GM13976 (cell line): ENCODE measurements at regions not wholly inside any gene's neighbourhood (a gene's known extent, or its start where the extent isn't known, plus 50 kb on each side); places are given as distances from the start of the nearest gene placed in this dataset.

Source experiments
- DNase-seq: peaks from one replicate; pipeline ENCODE4 v3.0.0; 2012; ENCODE audit warnings: low spot score
- in situ Hi-C: fragments of 300-500 bp; cut with MboI; formaldehyde crosslinking; loops from one replicate; pipeline ENCODE4 v1.12.0; 2022; ENCODE audit warnings: low sequenced_read_pairs, mixed read lengths, inconsistent platforms; ENCODE audit not compliant: unreplicated experiment
- TF ChIP-seq, protein P1 (sequence below): IDR thresholded peaks from 2 replicates; pipeline ENCODE4 v1.5.1; 2012; ENCODE audit warnings: borderline replicate concordance, mild to moderate bottlenecking; ENCODE audit not compliant: insufficient read depth; ENCODE audit errors: extremely low read depth, missing control alignments, control extremely low read depth

DNA sequence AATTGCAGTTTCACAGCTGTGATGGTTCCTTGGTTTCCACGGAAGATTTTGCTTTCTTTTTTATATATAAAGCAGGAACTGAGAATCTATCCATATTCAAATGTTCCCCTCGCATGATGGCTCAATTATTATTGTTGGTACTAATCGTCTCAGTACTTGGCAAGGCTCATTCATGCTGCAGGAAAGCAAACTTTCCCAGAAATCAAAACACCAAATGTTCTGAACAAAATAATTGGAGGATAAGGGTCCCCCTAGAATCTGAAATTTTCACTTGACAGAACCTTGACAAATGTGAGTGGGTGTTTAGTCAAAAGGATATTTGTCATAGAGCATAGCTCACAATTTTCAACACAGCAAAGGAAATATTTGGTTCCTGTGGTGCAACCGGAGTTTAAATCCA is 1598.6 kb upstream of the PCDH7 start:
- no peak for DNase-seq
- in situ Hi-C loops = no loop called here
- TF ChIP-seq, protein P1, sequence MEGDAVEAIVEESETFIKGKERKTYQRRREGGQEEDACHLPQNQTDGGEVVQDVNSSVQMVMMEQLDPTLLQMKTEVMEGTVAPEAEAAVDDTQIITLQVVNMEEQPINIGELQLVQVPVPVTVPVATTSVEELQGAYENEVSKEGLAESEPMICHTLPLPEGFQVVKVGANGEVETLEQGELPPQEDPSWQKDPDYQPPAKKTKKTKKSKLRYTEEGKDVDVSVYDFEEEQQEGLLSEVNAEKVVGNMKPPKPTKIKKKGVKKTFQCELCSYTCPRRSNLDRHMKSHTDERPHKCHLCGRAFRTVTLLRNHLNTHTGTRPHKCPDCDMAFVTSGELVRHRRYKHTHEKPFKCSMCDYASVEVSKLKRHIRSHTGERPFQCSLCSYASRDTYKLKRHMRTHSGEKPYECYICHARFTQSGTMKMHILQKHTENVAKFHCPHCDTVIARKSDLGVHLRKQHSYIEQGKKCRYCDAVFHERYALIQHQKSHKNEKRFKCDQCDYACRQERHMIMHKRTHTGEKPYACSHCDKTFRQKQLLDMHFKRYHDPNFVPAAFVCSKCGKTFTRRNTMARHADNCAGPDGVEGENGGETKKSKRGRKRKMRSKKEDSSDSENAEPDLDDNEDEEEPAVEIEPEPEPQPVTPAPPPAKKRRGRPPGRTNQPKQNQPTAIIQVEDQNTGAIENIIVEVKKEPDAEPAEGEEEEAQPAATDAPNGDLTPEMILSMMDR = no peak

DNA sequence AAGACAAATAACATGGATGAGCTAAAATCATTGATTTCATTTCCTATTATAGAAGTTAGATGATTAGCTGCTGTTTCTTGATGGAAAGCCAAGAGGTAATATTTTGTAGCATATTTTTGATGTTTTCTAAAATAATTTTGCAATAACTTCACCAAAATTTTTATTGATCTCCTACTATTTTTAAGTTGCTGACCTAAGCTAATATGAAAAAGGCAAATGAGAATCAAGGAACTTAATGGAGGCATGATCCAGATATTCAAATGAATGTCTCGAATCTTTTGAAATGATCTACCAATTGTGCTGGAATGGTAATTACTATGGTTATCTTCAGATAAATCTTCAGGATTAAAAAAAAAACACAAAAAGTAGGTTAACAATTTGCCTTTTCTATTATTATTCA is 1591.4 kb upstream of the PCDH7 start:
- TF ChIP-seq, protein P1 = no peak
- in situ Hi-C loops = no loop called here
- no peak for DNase-seq

DNA sequence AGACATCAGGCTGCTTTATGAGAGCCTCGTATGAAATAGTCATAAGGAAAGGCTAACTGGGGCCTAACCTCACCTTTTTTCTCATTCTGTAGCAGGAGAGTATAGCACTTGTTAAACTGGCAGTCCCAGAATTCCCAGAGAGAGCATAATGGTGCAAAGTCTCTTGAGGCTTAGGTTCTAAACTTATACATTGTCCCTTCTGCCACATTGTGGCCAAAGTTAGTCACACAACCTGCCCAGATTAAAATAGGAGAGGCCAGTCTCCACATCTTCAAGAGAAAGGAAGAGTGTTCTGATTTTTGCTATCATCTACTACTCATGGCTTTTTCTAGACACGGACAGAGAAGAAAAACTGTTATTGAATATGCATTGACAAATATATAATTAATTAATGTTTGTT is 1588.9 kb upstream of the PCDH7 start:
- TF ChIP-seq, protein P1 = no peak
- DNase-seq = no peak
- in situ Hi-C loops = no loop called here

DNA sequence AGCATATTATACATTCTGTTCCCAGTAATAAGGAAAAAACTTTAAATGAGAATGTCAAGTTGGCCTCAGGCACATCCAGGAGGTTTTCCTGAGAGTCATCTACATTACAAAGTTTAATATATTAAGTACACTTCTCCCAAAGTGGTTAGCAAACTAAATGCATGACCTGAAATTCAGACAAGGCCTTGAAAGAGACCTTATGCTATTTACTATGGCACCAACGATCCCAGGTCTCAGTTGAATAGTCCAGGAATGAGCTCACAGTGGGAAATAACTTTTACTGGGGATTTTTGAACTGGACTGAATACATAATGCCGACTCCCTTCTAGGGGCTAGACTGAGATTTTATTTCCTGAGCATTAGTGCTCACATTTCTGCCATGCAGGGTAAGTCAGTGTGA is 1577.5 kb upstream of the PCDH7 start:
- TF ChIP-seq, protein P1 = no peak

DNA sequence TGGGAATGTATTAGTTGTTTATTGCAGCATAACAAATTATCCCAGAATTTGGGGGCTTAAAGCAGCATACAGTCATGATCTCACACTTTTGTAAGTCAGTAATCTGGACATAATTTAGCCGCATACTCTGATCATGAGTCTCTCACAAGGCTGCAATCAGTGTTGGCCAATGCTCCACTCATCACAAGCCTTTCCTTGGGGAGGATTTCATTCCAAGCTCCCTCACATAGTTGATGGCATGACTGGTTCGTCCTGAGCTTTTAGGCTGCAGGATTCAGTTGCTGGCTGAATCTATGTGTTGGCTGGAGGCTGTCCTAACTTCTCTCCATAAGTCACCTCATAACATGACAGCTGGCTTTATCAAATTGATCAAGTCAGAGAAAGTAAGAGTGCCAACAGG is 1568.6 kb upstream of the PCDH7 start:
- in situ Hi-C loops = no loop called here
- TF ChIP-seq, protein P1 = no peak
- DNase-seq = no peak

More for the DNA sequence above, 1577.5 kb upstream of the PCDH7 start:
- in situ Hi-C loops = no loop called here
- no peak for DNase-seq

DNA sequence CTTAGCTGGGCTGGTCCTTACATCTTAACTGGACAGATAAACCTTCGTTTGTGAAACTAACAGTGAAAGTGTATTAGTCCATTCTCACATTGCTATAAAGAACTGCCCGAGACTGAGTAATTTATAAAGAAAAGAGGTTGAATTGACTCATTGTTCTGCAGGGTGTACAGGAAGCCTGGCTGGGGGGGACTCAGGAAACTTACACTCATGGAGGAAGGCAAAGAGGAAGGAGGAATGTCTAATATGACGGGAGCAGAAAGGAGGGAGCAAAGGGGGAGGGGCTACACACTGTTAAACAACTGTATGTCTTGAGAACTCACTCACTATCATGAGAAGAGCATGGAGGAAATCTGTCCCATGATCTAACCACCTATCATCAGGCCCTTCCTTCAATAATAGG is 1566.5 kb upstream of the PCDH7 start:
- in situ Hi-C loops = no loop called here
- DNase-seq = no peak
- TF ChIP-seq, protein P1 = no peak

DNA sequence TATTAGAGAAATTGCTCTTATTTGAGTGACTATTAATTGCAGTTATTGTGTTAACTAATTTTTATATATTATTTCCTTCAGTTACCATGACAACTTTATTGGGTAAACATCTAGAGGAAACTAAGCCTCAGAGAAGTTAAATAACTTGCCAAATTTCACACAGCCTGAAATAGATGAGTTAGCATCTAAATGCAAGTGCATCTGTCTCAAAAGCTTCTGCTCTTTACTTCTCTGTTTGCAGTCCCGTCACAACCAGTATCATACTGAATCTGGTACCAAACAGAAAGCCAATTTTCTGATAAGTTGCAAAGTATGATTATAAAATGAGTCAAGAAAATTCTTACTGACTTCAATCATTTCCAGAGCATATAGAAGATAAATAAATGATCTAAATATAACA is 1544.9 kb upstream of the PCDH7 start:
- TF ChIP-seq, protein P1 = no peak
- in situ Hi-C loops = no loop called here

More for the DNA sequence above, 1544.9 kb upstream of the PCDH7 start:
- no peak for DNase-seq
